Parathyroid adenoma (tissue), 2 donors: ENCODE measurements at regions not wholly inside any gene's neighbourhood (a gene's known extent, or its start where the extent isn't known, plus 50 kb on each side); places are given as distances from the start of the nearest gene placed in this dataset.

ENCODE experiments used
- H2AFZ ChIP-seq: fragments of 300-600 bp; sonication (generic); one replicate; pipeline ENCODE4 v1.7.0; 2017; ENCODE audit warnings: antibody characterized with exemption, mild to moderate bottlenecking
- H3K27ac ChIP-seq: fragments of 300-600 bp; sonication (generic); one replicate; pipeline ENCODE4 v1.7.0; 2017
- H3K27me3 ChIP-seq: fragments of 300-600 bp; sonication (generic); one replicate; pipeline ENCODE4 v1.7.0; 2017; ENCODE audit warnings: low read length; ENCODE audit not compliant: control insufficient read depth, insufficient read depth
- H3K36me3 ChIP-seq: fragments of 300-600 bp; sonication (generic); one replicate; pipeline ENCODE4 v1.7.0; 2017; ENCODE audit warnings: low read length; ENCODE audit not compliant: control insufficient read depth, insufficient read depth
- H3K4me1 ChIP-seq: fragments of 300-600 bp; sonication (generic); one replicate; pipeline ENCODE4 v1.7.0; 2017; ENCODE audit warnings: control low read depth
- H3K4me2 ChIP-seq: fragments of 300-600 bp; sonication (generic); one replicate; pipeline ENCODE4 v1.7.0; 2017; ENCODE audit warnings: low read length
- H3K4me3 ChIP-seq: fragments of 300-600 bp; sonication (generic); one replicate; pipeline ENCODE4 v1.7.0; 2017; ENCODE audit warnings: low read depth, low read length
- H3K79me2 ChIP-seq: fragments of 300-600 bp; sonication (generic); one replicate; pipeline ENCODE4 v1.7.0; 2017; ENCODE audit warnings: control low read depth
- H3K9ac ChIP-seq: fragments of 300-600 bp; sonication (generic); one replicate; pipeline ENCODE4 v1.7.0; 2017; ENCODE audit warnings: mild to moderate bottlenecking
- H3K9me3 ChIP-seq: fragments of 300-600 bp; sonication (generic); one replicate; pipeline ENCODE4 v1.7.0; 2017; ENCODE audit warnings: low read length; ENCODE audit not compliant: control insufficient read depth
- TF ChIP-seq, protein P1 (sequence below): fragments of 300-600 bp; sonication (generic); IDR thresholded peaks from one replicate; pipeline ENCODE4 v1.7.0; 2017; ENCODE audit warnings: antibody characterized with exemption, mild to moderate bottlenecking
- donor health status: primary hyperparathyroidism.

DNA sequence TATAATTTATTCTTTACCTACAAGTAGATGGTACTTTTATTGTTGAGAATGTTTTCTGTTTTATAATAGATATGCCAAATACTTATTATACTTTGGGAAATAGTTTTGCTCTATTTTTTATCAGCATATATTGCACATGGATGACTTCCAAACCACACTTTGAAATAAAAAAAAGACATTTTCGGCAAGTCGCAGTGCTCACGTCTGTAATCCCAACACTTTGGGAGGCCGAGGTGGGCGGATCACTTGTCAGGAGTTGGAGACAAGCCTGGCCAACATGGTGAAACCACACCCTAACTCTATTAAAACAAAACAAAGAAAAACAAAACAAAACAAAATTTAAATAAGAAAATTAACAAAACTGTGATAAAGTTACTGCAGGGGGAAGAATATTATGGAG lies 983.9 kb upstream of the CNTN5 start:
- Histone ChIP-seq H3K4me2 (no peak overlapping the region), H3K27ac (no peak overlapping the region), H3K4me3 (no peak overlapping the region), H3K36me3 (no peaks in the 10 kb centered on the region), H2AFZ (no peak overlapping the region), H3K9me3 (no peaks in the 10 kb centered on the region), H3K4me1 (no peaks in the 10 kb centered on the region), H3K79me2 (no peaks in the 10 kb centered on the region), H3K27me3 (no peaks in the 10 kb centered on the region), H3K9ac (no peak overlapping the region)
- TF ChIP-seq, protein P1, sequence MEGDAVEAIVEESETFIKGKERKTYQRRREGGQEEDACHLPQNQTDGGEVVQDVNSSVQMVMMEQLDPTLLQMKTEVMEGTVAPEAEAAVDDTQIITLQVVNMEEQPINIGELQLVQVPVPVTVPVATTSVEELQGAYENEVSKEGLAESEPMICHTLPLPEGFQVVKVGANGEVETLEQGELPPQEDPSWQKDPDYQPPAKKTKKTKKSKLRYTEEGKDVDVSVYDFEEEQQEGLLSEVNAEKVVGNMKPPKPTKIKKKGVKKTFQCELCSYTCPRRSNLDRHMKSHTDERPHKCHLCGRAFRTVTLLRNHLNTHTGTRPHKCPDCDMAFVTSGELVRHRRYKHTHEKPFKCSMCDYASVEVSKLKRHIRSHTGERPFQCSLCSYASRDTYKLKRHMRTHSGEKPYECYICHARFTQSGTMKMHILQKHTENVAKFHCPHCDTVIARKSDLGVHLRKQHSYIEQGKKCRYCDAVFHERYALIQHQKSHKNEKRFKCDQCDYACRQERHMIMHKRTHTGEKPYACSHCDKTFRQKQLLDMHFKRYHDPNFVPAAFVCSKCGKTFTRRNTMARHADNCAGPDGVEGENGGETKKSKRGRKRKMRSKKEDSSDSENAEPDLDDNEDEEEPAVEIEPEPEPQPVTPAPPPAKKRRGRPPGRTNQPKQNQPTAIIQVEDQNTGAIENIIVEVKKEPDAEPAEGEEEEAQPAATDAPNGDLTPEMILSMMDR = no peak

DNA sequence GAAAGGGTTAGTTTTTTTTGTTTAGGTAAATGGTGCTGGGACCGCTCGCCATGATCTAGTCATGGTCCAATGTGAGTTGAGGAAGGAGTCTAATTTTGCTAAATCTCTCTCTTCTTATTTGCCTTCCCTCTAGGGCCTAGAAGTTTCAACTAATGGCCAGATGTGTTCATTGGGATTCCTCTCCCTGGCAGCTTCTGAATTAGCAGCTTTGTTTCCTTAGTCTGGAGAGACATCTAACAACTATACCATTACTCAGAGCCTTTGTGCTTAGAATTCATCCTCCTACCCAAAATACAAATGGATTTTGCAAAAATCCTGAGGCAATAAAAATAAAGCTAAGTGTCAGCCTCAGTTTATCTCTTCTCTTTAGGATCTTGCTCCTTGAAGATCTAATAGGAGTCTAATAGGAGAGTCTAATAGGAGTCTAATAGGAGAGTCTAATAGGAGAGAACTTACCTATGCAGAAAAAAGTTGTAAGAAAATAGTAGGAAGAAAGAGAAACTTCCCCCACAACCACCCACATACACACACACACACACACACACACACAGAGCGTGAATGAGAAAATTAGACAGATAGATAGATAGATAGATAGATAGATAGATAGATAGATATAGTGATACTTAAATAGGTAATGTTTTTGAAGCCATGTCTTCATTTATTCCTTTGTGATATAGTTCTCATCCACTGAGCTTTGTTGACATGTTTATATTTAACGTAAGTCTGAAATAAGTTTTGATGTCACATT lies 980.5 kb upstream of the CNTN5 start:
- Histone ChIP-seq H3K4me1 (no peaks in the 10 kb centered on the region), H3K36me3 (no peaks in the 10 kb centered on the region), H3K27ac (no peak overlapping the region), H3K27me3 (no peaks in the 10 kb centered on the region), H3K9ac (no peak overlapping the region), H2AFZ (no peak overlapping the region), H3K4me2 (no peak overlapping the region), H3K4me3 (no peak overlapping the region), H3K79me2 (no peaks in the 10 kb centered on the region), H3K9me3 (no peaks in the 10 kb centered on the region)
- TF ChIP-seq, protein P1 = no peak

DNA sequence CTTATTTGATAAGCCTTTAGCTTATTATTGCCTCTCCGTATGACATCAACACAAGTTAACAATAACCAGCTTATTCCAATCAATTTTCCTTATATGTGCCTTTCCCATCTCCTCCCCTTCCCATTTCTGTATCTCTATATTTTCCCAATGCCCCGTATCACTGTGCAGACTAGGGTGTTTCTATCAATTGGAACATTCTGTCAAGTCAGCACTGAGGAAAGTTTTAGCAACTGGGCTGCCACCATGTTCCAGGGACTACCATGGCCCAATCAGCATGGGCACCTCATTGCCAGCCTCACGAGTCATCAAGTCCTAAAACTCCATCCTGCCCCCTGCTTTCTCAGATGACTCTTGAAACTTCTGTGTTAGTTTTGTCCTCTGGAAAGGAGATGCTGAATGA lies 973.1 kb upstream of the CNTN5 start:
- H3K4me3 ChIP-seq = no peak overlapping the region
- no peak overlapping the region for H3K4me2 ChIP-seq
- no peaks in the 10 kb centered on the region for H3K79me2 ChIP-seq
- H3K36me3 ChIP-seq = no peaks in the 10 kb centered on the region
- no peak overlapping the region for H3K27ac ChIP-seq
- TF ChIP-seq, protein P1 = no peak
- H3K27me3 ChIP-seq = no peaks in the 10 kb centered on the region
- no peak overlapping the region for H3K9ac ChIP-seq
- H2AFZ ChIP-seq = no peak overlapping the region
- no peaks in the 10 kb centered on the region for H3K9me3 ChIP-seq
- no peaks in the 10 kb centered on the region for H3K4me1 ChIP-seq

DNA sequence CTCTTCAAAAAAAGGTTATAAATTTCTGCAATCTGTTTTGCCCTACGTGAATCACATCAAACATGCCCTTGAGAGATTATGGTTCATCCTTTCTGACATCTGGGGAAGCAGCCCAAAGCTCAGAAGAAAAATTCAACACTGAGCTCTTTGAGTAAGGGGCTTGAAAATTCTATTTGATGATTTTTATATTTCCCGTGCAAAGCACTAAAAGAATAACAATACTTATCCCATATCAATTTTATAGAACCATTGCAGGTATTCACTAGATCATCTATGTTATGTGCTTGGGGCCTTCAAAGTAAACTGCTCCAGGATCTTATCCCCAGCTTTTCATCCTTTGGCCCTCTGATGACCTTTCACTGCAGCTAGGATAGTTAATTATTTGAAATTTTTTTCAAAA lies 966.9 kb upstream of the CNTN5 start:
- H3K4me1 ChIP-seq = no peaks in the 10 kb centered on the region
- no peak overlapping the region for H2AFZ ChIP-seq
- H3K79me2 ChIP-seq = no peaks in the 10 kb centered on the region
- H3K9ac ChIP-seq = no peak overlapping the region
- TF ChIP-seq, protein P1 = no peak
- no peaks in the 10 kb centered on the region for H3K9me3 ChIP-seq
- no peak overlapping the region for H3K27ac ChIP-seq
- no peaks in the 10 kb centered on the region for H3K27me3 ChIP-seq
- H3K4me2 ChIP-seq = no peak overlapping the region
- H3K36me3 ChIP-seq = no peaks in the 10 kb centered on the region
- no peak overlapping the region for H3K4me3 ChIP-seq

DNA sequence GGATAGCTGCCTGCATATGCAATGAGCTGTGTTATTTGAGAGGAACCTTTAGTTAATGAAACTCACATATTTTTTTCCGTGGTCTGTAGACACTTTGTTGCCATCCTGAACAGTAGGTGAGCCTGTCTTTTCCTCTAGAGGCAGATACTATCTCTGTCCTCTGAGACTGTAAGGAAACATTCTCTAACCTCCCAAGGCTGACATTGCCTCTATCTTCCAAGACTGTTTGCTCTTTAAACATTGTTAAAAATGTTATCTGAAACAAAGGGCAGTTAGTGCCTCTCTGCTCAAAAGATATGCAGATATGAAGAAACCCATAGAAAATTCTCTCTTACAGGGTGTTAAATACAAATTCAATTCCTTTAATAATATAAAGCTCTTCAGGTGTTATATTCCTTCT lies 963.8 kb upstream of the CNTN5 start:
- H3K27me3 ChIP-seq = no peaks in the 10 kb centered on the region
- H3K9me3 ChIP-seq = no peaks in the 10 kb centered on the region
- no peaks in the 10 kb centered on the region for H3K79me2 ChIP-seq
- H3K4me2 ChIP-seq = no peak overlapping the region
- no peak overlapping the region for H3K4me3 ChIP-seq
- TF ChIP-seq, protein P1 = no peak
- no peaks in the 10 kb centered on the region for H3K4me1 ChIP-seq
- H3K9ac ChIP-seq = no peak overlapping the region
- H3K36me3 ChIP-seq = no peaks in the 10 kb centered on the region
- no peak overlapping the region for H3K27ac ChIP-seq
- H2AFZ ChIP-seq = no peak overlapping the region
